Type B pancreatic cell (in vitro differentiated cells): ENCODE measurements at regions not wholly inside any gene's neighbourhood (a gene's known extent, or its start where the extent isn't known, plus 50 kb on each side); places are given as distances from the start of the nearest gene placed in this dataset.

ENCODE experiments used
- DNase-seq: peaks from one replicate; pipeline ENCODE4 v3.0.0; 2021; ENCODE audit warnings: mixed read lengths; ENCODE audit not compliant: unreplicated experiment; ENCODE audit errors: extremely low spot score
- H3K27ac Mint-ChIP-seq: 2 replicates; pipeline ENCODE4 v1.8.0; 2021; ENCODE audit warnings: mild to moderate bottlenecking, mixed read lengths
- H3K27me3 Mint-ChIP-seq: 2 replicates; pipeline ENCODE4 v1.8.0; 2021; ENCODE audit warnings: mixed read lengths
- H3K36me3 Mint-ChIP-seq: 2 replicates; pipeline ENCODE4 v1.8.0; 2021; ENCODE audit warnings: mixed read lengths
- H3K4me1 Mint-ChIP-seq: one replicate; pipeline ENCODE4 v1.8.0; 2021; ENCODE audit warnings: mixed read lengths; ENCODE audit not compliant: unreplicated experiment
- H3K4me3 Mint-ChIP-seq: 2 replicates; pipeline ENCODE4 v1.8.0; 2021; ENCODE audit warnings: mild to moderate bottlenecking, mixed read lengths
- H3K9me3 Mint-ChIP-seq: 2 replicates; pipeline ENCODE4 v1.8.0; 2021; ENCODE audit warnings: mixed read lengths
- CTCF ChIP-seq: fragments of 200-600 bp; sonication (generic); conservative IDR thresholded peaks from 2 replicates; pipeline ENCODE4 v1.5.0; 2021; ENCODE audit warnings: antibody characterized with exemption, mild to moderate bottlenecking

- DNase-seq = no peak
- Mint-ChIP-seq H3K4me3 (no peak overlapping the region), H3K9me3 (no peaks in the 10 kb centered on the region), H3K4me1 (no peaks in the 10 kb centered on the region), H3K27me3 (no peaks in the 10 kb centered on the region), H3K36me3 (no peaks in the 10 kb centered on the region), H3K27ac (no peak overlapping the region)
- TF ChIP-seq CTCF = no peak
Measured at GRCh38 chr15:81450721-81451120, 76.7 kb upstream of the TMC3 start.

- H3K36me3 Mint-ChIP-seq = no peaks in the 10 kb centered on the region
- H3K9me3 Mint-ChIP-seq = peaks cover 4% of the 10 kb centered on the region
- no peaks in the 10 kb centered on the region for H3K27me3 Mint-ChIP-seq
- H3K4me1 Mint-ChIP-seq = no peaks in the 10 kb centered on the region
- no peak for TF ChIP-seq CTCF
- no peak for DNase-seq
- no peak overlapping the region for H3K27ac Mint-ChIP-seq
- no peak overlapping the region for H3K4me3 Mint-ChIP-seq
Measured at GRCh38 chr15:81449836-81450474, 75.9 kb upstream of the TMC3 start.

GRCh38 chr15:81443040-81443820, 69.2 kb upstream of the TMC3 start:
- Mint-ChIP-seq H3K9me3 (peaks cover 4% of the 10 kb centered on the region), H3K36me3 (no peaks in the 10 kb centered on the region), H3K4me3 (no peak overlapping the region), H3K27me3 (peaks cover 8% of the 10 kb centered on the region), H3K4me1 (no peaks in the 10 kb centered on the region), H3K27ac (no peak overlapping the region)
- no peak for TF ChIP-seq CTCF
- DNase-seq = no peak

- TF ChIP-seq CTCF = no peak
- Mint-ChIP-seq H3K4me1 (no peaks in the 10 kb centered on the region), H3K36me3 (no peaks in the 10 kb centered on the region), H3K27ac (no peak overlapping the region), H3K9me3 (peaks cover 4% of the 10 kb centered on the region), H3K4me3 (no peak overlapping the region), H3K27me3 (peaks cover 8% of the 10 kb centered on the region)
- DNase-seq = no peak
Measured at GRCh38 chr15:81442454-81442853, 68.4 kb upstream of the TMC3 start.

DNA sequence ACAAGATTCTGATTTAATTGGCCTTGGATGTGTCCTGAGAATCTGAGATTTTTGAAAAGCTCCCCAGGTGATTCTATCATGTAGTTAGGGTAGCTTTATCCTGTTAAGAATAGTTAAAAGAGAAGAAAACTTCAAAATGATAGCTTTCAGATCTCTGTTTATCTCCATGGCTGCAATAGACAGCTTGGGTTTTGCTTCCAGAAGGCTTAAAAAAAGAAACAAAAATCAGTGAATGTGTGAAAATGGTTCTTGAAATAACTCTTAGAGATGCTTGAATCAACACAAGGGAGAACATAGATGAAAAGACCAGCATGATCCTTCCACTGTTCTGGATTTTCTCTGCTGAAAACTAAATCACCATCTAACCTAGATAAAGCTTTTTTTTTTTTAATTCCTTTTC, 60.8 kb upstream of the TMC3 start:
- no peak for TF ChIP-seq CTCF
- H3K27me3 Mint-ChIP-seq = no peaks in the 10 kb centered on the region
- no peaks in the 10 kb centered on the region for H3K36me3 Mint-ChIP-seq
- H3K9me3 Mint-ChIP-seq = no peaks in the 10 kb centered on the region
- DNase-seq = no peak
- H3K4me3 Mint-ChIP-seq = no peak overlapping the region
- no peak overlapping the region for H3K27ac Mint-ChIP-seq
- H3K4me1 Mint-ChIP-seq = no peaks in the 10 kb centered on the region
